ENCODE measurements at regions not wholly inside any gene's neighbourhood (a gene's known extent, or its start where the extent isn't known, plus 50 kb on each side); places are given as distances from the start of the nearest gene placed in this dataset.

GRCh38 chr11:39102236-39102635 is 2357.2 kb downstream of the LRRC4C start:
- Histone ChIP-seq H3K27ac (no peak overlapping the region), H3K9me3 (replicated peaks in 1 of 11) (peaks cover 5 to 23% (median 15%) of the 10 kb centered on the region in 11 experiments; a peak in 18 of 22 replicates), H3K4me3 (no peak overlapping the region), H4K20me1 (no peaks in the 10 kb centered on the region), H3K27me3 (no peaks in the 10 kb centered on the region), H3K4me1 (peaks cover 0 to 3% (median 0%) of the 10 kb centered on the region in 10 experiments; a peak in 1 of 20 replicates), H3K36me3 (no peaks in the 10 kb centered on the region), H3K9ac (no peak overlapping the region), H3K4me2 (no peak overlapping the region)
- TF ChIP-seq Cebpa-rat (IDR thresholded peaks at IDR 0.05): no peak

- H3K4me3 ChIP-seq: no peak overlapping the region
- TF ChIP-seq Cebpa-rat (IDR thresholded peaks at IDR 0.05): no peak
- H3K36me3 ChIP-seq: no peaks in the 10 kb centered on the region
- no peak overlapping the region for H3K9ac ChIP-seq
- H3K27me3 ChIP-seq: no peaks in the 10 kb centered on the region
- no peak overlapping the region for H3K4me2 ChIP-seq
- peaks cover 7 to 14% (median 10%) of the 10 kb centered on the region in 11 experiments; a peak in 20 of 22 replicates for H3K9me3 ChIP-seq (replicated peaks in 1 of 11)
- H4K20me1 ChIP-seq: no peaks in the 10 kb centered on the region
- H3K27ac ChIP-seq: no peak overlapping the region
- H3K4me1 ChIP-seq: no peaks in the 10 kb centered on the region
Measured at GRCh38 chr11:39078465-39078864, 2381.0 kb downstream of the LRRC4C start.

GRCh38 chr11:39037611-39038010 is 2421.8 kb downstream of the LRRC4C start:
- Histone ChIP-seq H3K9ac (no peak overlapping the region), H3K27ac (no peak overlapping the region), H4K20me1 (no peaks in the 10 kb centered on the region), H3K9me3 (replicated peaks in 1 of 11) (no peaks in the 10 kb centered on the region), H3K4me1 (no peaks in the 10 kb centered on the region), H3K36me3 (no peaks in the 10 kb centered on the region), H3K4me3 (no peak overlapping the region), H3K4me2 (no peak overlapping the region), H3K27me3 (no peaks in the 10 kb centered on the region)
- TF ChIP-seq Cebpa-rat (IDR thresholded peaks at IDR 0.05): no peak

GRCh38 chr11:39036021-39036420 is 2423.4 kb downstream of the LRRC4C start:
- H3K36me3 ChIP-seq: no peaks in the 10 kb centered on the region
- H3K4me1 ChIP-seq: no peaks in the 10 kb centered on the region
- no peak overlapping the region for H3K9ac ChIP-seq
- H3K4me3 ChIP-seq: no peak overlapping the region
- H3K9me3 ChIP-seq (replicated peaks in 1 of 11): no peaks in the 10 kb centered on the region
- no peaks in the 10 kb centered on the region for H3K27me3 ChIP-seq
- H3K27ac ChIP-seq: no peak overlapping the region
- no peaks in the 10 kb centered on the region for H4K20me1 ChIP-seq
- TF ChIP-seq Cebpa-rat (IDR thresholded peaks at IDR 0.05): no peak
- no peak overlapping the region for H3K4me2 ChIP-seq

- no peak overlapping the region for H3K4me2 ChIP-seq
- H3K4me3 ChIP-seq: no peak overlapping the region
- no peaks in the 10 kb centered on the region for H3K4me1 ChIP-seq
- no peaks in the 10 kb centered on the region for H4K20me1 ChIP-seq
- no peak overlapping the region for H3K27ac ChIP-seq
- H3K27me3 ChIP-seq: no peaks in the 10 kb centered on the region
- no peak for TF ChIP-seq Cebpa-rat (IDR thresholded peaks at IDR 0.05)
- no peaks in the 10 kb centered on the region for H3K36me3 ChIP-seq
- no peaks in the 10 kb centered on the region for H3K9me3 ChIP-seq (replicated peaks in 1 of 11)
- H3K9ac ChIP-seq: no peak overlapping the region
Measured at GRCh38 chr11:39021539-39021938, 2423.5 kb upstream of the RAG2 start.

DNA sequence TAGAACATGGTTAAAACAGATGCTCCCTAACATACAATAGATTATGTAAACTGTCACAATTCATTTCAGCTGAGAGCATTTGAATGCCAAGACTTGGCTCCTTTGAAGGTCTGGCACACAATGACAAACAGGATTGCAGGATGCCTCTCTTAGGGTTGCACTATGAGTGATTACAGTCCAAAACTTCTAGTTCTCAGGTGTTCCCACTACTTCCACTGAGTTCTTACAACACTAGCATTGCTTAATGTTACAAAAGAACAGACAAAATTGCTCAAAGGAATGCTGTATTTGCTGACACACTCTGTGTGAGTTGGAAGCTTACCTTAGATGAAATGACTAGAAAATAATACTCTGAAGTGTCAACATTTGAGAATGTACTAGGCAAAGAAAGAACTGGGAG is 2413.8 kb upstream of the RAG2 start:
- TF ChIP-seq Cebpa-rat (IDR thresholded peaks at IDR 0.05): no peak
- no peaks in the 10 kb centered on the region for H3K4me1 ChIP-seq
- no peaks in the 10 kb centered on the region for H4K20me1 ChIP-seq
- H3K9me3 ChIP-seq (replicated peaks in 1 of 11): peaks cover 0 to 4% (median 2%) of the 10 kb centered on the region in 11 experiments; a peak in 5 of 22 replicates
- H3K27ac ChIP-seq: no peak overlapping the region
- no peak overlapping the region for H3K4me3 ChIP-seq
- H3K27me3 ChIP-seq: no peaks in the 10 kb centered on the region
- H3K36me3 ChIP-seq: no peaks in the 10 kb centered on the region
- no peak overlapping the region for H3K4me2 ChIP-seq
- H3K9ac ChIP-seq: no peak overlapping the region

- H3K27ac ChIP-seq: no peak overlapping the region
- no peaks in the 10 kb centered on the region; a peak in 2 of 22 replicates for H3K9me3 ChIP-seq (replicated peaks in 1 of 11)
- H3K4me1 ChIP-seq: no peaks in the 10 kb centered on the region
- no peak overlapping the region for H3K4me2 ChIP-seq
- no peak overlapping the region for H3K4me3 ChIP-seq
- no peaks in the 10 kb centered on the region for H3K27me3 ChIP-seq
- no peaks in the 10 kb centered on the region for H3K36me3 ChIP-seq
- no peak overlapping the region for H3K9ac ChIP-seq
- no peak for TF ChIP-seq Cebpa-rat (IDR thresholded peaks at IDR 0.05)
- no peaks in the 10 kb centered on the region for H4K20me1 ChIP-seq
Measured at GRCh38 chr11:38990841-38991240, 2392.8 kb upstream of the RAG2 start.

DNA sequence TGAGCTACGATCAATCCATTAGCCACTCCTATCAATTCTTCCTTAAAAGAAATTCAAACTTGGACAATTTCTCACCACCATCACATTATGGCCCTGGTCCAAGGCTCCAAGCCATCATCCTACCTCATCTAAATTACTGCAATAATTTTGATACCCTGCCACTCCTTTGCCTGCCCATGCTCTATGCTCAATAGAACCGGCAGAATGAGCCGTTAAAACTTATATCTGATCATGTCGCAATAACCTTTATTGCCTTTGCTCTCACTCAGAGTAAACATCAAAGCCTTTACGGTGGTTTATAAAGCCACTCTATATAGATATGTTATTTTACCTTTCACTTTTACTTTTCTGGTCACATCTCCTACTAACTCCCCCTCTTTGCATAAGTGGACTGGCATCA is 2392.1 kb upstream of the RAG2 start:
- peak in 5 of 11 experiments; percentile 13 to 72 (median 26); a peak in 3 of 22 replicates for TF ChIP-seq Cebpa-rat (IDR thresholded peaks at IDR 0.05)
- peaks cover 0 to under 1% (median 0%) of the 10 kb centered on the region in 11 experiments; a peak in 3 of 22 replicates for H3K9me3 ChIP-seq (replicated peaks in 1 of 11)
- no peaks in the 10 kb centered on the region for H3K4me1 ChIP-seq
- H4K20me1 ChIP-seq: no peaks in the 10 kb centered on the region
- no peak overlapping the region for H3K27ac ChIP-seq
- H3K4me2 ChIP-seq: no peak overlapping the region
- H3K36me3 ChIP-seq: no peaks in the 10 kb centered on the region
- H3K4me3 ChIP-seq: no peak overlapping the region
- no peaks in the 10 kb centered on the region for H3K27me3 ChIP-seq
- H3K9ac ChIP-seq: no peak overlapping the region

GRCh38 chr11:38988908-38989307 is 2390.9 kb upstream of the RAG2 start:
- Histone ChIP-seq H3K4me3 (no peak overlapping the region), H3K4me1 (no peaks in the 10 kb centered on the region), H3K27ac (no peak overlapping the region), H3K9me3 (replicated peaks in 1 of 11) (peaks cover 0 to 12% (median 0%) of the 10 kb centered on the region in 11 experiments; a peak in 7 of 22 replicates), H3K9ac (no peak overlapping the region), H3K4me2 (no peak overlapping the region), H3K27me3 (no peaks in the 10 kb centered on the region), H4K20me1 (no peaks in the 10 kb centered on the region), H3K36me3 (no peaks in the 10 kb centered on the region)
- TF ChIP-seq Cebpa-rat (IDR thresholded peaks at IDR 0.05): no peak

GRCh38 chr11:38972220-38972619 is 2374.2 kb upstream of the RAG2 start:
- TF ChIP-seq Cebpa-rat (IDR thresholded peaks at IDR 0.05): no peak
- H3K27ac ChIP-seq: no peak overlapping the region

More at GRCh38 chr11:38972220-38972619, 2374.2 kb upstream of the RAG2 start:
- H3K4me1 ChIP-seq: no peaks in the 10 kb centered on the region
- no peak overlapping the region for H3K4me2 ChIP-seq
- no peaks in the 10 kb centered on the region for H3K27me3 ChIP-seq
- no peaks in the 10 kb centered on the region for H3K36me3 ChIP-seq
- no peak overlapping the region for H3K9ac ChIP-seq
- no peaks in the 10 kb centered on the region for H3K9me3 ChIP-seq (replicated peaks in 1 of 11)
- no peaks in the 10 kb centered on the region for H4K20me1 ChIP-seq
- no peak overlapping the region for H3K4me3 ChIP-seq

Data from BLaER1 treated with 17β-estradiol and CSF1 and Interleukin-3, amounts not matched to agents 10 nM and 100 nM (cell line).